Type B pancreatic cell (in vitro differentiated cells): ENCODE measurements at regions not wholly inside any gene's neighbourhood (a gene's known extent, or its start where the extent isn't known, plus 50 kb on each side); places are given as distances from the start of the nearest gene placed in this dataset.
A peak's percentile ranks its signal among the peaks of the same experiment; 100 is the strongest.
"Not testable (repeated sequence)": the region's sequence is repeated elsewhere in the genome, so short reads cannot be mapped to it uniquely, and the experiment has no call there.

Experiments
- DNase-seq: peaks from one replicate; pipeline ENCODE4 v3.0.0; 2021; ENCODE audit warnings: mixed read lengths; ENCODE audit not compliant: unreplicated experiment; ENCODE audit errors: extremely low spot score
- H3K27ac Mint-ChIP-seq: 2 replicates; pipeline ENCODE4 v1.8.0; 2021; ENCODE audit warnings: mild to moderate bottlenecking, mixed read lengths
- H3K27me3 Mint-ChIP-seq: 2 replicates; pipeline ENCODE4 v1.8.0; 2021; ENCODE audit warnings: mixed read lengths
- H3K36me3 Mint-ChIP-seq: 2 replicates; pipeline ENCODE4 v1.8.0; 2021; ENCODE audit warnings: mixed read lengths
- H3K4me1 Mint-ChIP-seq: one replicate; pipeline ENCODE4 v1.8.0; 2021; ENCODE audit warnings: mixed read lengths; ENCODE audit not compliant: unreplicated experiment
- H3K4me3 Mint-ChIP-seq: 2 replicates; pipeline ENCODE4 v1.8.0; 2021; ENCODE audit warnings: mild to moderate bottlenecking, mixed read lengths
- H3K9me3 Mint-ChIP-seq: 2 replicates; pipeline ENCODE4 v1.8.0; 2021; ENCODE audit warnings: mixed read lengths
- CTCF ChIP-seq: fragments of 200-600 bp; sonication (generic); conservative IDR thresholded peaks from 2 replicates; pipeline ENCODE4 v1.5.0; 2021; ENCODE audit warnings: antibody characterized with exemption, mild to moderate bottlenecking

DNA sequence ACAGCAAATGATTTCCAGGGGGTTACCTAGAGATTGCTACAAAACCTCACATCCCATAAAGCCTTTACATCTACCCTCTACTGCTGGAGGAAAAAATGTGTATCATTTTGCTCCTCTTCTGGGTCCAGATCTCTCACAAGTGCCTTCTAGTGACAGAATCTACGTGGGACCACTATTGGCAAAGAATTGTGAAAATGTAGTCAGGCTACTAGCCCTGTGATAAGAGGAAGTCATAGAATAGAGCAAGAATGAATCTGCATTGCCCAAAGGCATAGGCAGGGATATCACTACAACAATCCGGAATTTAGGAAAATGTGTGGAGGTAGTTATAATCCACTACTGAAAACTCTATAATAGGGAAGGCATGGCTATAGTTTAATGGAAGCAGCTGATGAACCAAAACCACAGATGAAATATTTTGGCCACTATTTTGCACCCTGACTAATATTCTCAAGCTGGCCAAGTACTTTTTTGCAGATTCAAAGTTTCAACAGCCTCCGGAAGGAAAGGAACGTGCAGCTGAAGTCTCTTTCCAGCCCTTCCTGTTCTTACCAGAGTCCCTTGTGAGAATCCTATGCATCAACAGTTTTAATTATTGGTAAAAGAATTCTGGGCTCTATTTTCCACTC, 176.8 kb downstream of the PHLDA1 start:
- peaks cover 7% of the 10 kb centered on the region for H3K9me3 Mint-ChIP-seq
- no peaks in the 10 kb centered on the region for H3K36me3 Mint-ChIP-seq
- no peak for DNase-seq

DNA sequence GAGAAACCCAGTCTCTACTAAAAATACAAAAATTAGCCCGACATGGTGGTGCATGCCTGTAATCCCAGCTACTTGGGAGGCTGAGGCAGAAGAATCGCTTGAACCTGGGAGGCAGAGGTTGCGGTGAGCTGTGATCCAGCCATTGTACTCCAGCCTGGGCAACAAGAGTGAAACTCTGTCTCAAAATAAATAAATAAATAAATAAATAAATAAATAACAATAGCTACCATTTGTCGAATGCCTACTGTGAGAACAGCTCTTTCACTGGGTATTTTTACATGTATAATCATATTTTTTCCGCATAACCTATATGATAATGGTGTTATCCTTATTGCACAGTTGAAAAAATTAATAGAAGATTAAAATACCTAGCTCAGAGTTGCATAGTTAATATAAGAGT, 177.4 kb downstream of the PHLDA1 start:
- not testable (repeated sequence) for H3K4me3 Mint-ChIP-seq, H3K27ac Mint-ChIP-seq, DNase-seq, H3K27me3 Mint-ChIP-seq, H3K9me3 Mint-ChIP-seq, H3K36me3 Mint-ChIP-seq
- H3K4me1 Mint-ChIP-seq = peaks cover 35% of the 10 kb centered on the region

More for the DNA sequence above, 176.8 kb downstream of the PHLDA1 start:
- no peaks in the 10 kb centered on the region for H3K27me3 Mint-ChIP-seq
- no peak for TF ChIP-seq CTCF
- peaks cover 28% of the 10 kb centered on the region for H3K4me1 Mint-ChIP-seq
- no peak overlapping the region for H3K27ac Mint-ChIP-seq
- no peak overlapping the region for H3K4me3 Mint-ChIP-seq

- Mint-ChIP-seq H3K4me1 (peaks cover 40% of the 10 kb centered on the region), H3K9me3 (peaks cover 10% of the 10 kb centered on the region), H3K27me3 (no peaks in the 10 kb centered on the region), H3K4me3 (no peak overlapping the region), H3K27ac (no peak overlapping the region), H3K36me3 (no peaks in the 10 kb centered on the region)
- no peak for TF ChIP-seq CTCF
- DNase-seq = no peak
These were observed 177.9 kb downstream of the PHLDA1 start for GRCh38 chr12:75853626-75854025.

DNA sequence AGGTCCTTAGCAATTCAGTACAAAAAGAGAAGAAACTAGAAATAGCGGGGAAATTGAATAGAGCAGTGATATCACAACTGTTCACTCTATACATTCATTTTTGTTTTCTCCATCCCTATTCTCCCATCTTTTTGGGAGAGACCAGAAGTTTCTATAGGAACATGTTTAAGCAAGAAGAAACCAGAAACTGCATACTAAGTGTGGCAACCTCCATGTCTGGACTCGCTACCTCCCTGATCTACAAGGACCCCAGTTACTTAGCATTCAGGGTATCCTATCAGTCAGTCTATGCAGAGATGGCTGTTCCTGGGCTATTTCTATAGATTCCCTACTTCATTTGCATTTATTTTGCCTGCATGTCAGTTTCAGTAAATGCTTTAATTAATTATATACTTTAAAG, 178.6 kb downstream of the PHLDA1 start:
- no peaks in the 10 kb centered on the region for H3K27me3 Mint-ChIP-seq
- H3K4me1 Mint-ChIP-seq = peaks cover 47% of the 10 kb centered on the region
- DNase-seq = no peak
- H3K27ac Mint-ChIP-seq = no peak overlapping the region
- H3K36me3 Mint-ChIP-seq = no peaks in the 10 kb centered on the region
- no peak for TF ChIP-seq CTCF
- no peak overlapping the region for H3K4me3 Mint-ChIP-seq
- peaks cover 10% of the 10 kb centered on the region for H3K9me3 Mint-ChIP-seq

DNA sequence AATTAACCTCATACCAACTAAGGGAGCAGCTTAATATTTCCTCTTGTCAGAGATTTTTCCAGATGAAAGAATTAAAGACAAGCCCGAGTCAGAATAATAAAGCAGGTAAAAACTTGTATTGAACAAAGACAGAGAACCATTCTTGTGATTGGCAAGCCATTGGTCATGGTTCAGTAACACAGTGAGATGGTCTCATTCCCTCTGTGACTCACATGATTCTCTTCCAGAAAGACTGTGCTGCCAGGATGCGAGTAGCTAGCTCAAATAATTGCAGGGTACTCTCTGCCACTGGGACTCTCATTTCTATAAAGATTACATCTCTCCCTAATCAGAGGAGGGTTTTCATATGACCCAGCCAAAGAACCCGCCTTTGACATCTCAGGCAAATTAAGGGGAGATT, 179.4 kb downstream of the PHLDA1 start:
- H3K4me3 Mint-ChIP-seq = no peak overlapping the region
- no peaks in the 10 kb centered on the region for H3K36me3 Mint-ChIP-seq
- no peaks in the 10 kb centered on the region for H3K27me3 Mint-ChIP-seq
- peaks cover 10% of the 10 kb centered on the region for H3K9me3 Mint-ChIP-seq
- no peak overlapping the region for H3K27ac Mint-ChIP-seq
- no peak for TF ChIP-seq CTCF
- H3K4me1 Mint-ChIP-seq = peaks cover 48% of the 10 kb centered on the region
- DNase-seq = no peak

DNA sequence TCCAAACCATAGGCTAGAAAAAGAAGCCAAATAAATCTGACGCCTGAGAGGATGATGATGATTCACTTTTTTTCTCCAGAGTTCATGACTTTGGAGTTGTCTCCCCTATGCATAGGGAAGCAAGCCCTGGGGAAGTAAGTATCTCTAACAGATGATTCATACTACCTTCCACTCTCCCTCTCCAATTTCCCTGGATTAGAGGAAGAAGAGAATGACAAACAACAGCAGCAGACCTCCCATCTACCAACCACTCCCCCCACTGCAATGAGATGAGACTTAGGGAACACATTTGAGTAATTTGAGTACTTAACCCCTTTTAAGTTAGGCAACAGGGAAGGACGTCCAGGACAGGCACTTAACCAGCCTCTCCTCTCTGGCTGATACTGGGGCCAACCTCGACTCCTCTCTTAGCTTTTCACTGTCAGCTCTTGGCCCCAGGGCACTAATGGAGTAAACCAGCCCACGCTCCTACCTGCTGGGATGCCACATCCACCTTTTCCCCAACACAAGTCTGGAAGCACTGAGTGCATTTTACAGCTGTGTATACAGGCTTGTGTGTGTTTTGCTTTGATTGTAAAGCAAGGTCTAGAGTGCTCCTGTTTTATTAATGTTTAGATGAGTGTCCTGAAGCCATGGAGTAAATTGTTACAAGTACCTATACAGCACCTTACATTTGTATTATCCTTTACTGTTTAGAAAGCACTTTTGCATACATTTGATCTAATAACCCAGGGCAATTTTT, 180.7 kb downstream of the PHLDA1 start:
- Mint-ChIP-seq H3K4me1 (peaks cover 50% of the 10 kb centered on the region), H3K9me3 (peaks cover 14% of the 10 kb centered on the region), H3K27ac (peak overlapping the region; percentile 68), H3K4me3 (peak overlapping the region; percentile 61), H3K36me3 (no peaks in the 10 kb centered on the region), H3K27me3 (no peaks in the 10 kb centered on the region)
- DNase-seq = no peak
- TF ChIP-seq CTCF = no peak
